Activated CD4-positive, alpha-beta T cell treated with anti-CD3 and anti-CD28 coated beads, Interleukin-2, amount 50 U/mL, for 16 hours (primary cell): ENCODE measurements at regions not wholly inside any gene's neighbourhood (a gene's known extent, or its start where the extent isn't known, plus 50 kb on each side); places are given as distances from the start of the nearest gene placed in this dataset.

Source experiments
- DNase-seq: peaks from one replicate; pipeline ENCODE4 v3.0.0-alpha.2; 2020

DNA sequence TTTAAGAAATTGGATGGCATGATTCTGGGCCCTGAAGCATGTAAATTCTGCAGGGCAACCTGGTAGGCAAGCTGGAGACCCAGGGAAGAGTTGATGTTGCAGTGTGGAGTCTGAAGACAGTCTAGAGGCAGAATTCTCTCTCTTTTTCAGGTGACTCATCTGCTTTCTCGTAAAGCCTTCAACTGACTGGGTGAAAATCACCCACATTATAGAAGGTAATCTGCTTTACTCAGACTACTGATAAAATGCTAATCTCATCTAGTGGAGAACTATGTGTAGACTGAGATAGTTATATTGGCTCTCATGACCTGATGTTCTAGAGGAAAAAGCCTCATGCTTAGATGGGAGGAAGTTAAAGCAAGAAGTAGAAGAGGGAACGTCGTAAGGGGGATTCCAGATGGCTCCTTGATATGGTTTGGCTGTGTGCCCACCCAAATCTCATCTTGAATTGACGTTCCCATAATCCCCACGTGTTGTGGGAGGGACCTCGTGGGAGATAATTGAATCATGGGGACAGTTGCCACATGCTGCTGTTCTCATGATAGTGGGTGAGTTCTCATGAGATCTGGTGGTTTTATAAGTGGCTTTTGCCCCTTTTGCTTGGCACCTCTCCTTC, 723.8 kb downstream of the BCL11B start:
- no peak for DNase-seq

DNA sequence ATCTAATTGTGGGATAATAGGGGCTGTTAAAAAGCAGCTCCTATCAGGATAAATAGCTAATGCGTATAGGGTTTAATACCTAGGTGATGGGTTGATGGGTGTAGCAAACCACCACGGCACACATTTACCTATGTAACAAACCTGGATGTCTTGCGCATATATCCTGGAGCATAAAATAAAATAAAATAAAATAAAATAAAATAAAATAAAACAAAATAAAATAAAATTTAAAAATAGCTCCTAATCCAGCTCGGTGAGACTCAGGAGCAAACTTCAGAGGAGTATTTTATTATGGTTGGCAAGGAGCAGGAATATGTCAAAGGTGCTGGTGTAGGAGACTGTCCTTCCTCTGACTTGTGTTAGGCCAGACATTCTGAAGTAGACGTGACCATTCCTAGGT, 721.0 kb downstream of the BCL11B start:
- DNase-seq: no peak

DNA sequence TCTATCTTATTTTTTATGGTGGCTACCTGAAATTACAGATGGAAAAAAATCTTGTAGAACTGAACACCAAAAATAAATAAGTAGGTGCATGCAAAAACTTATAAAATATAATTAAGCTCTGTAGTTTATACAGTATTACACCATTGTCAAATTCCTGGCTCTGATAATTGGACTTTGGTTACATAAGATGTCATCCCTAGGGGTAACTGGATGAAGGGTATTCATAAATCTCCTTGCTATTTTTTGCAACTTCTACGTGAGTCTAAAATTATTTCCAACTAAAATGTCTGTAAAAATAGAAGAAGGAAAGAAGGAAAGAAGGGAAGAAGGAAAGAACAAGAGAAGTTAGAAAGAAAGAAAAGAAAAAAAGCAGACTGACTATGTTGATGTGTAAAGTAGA, 716.6 kb downstream of the BCL11B start:
- DNase-seq: no peak

DNA sequence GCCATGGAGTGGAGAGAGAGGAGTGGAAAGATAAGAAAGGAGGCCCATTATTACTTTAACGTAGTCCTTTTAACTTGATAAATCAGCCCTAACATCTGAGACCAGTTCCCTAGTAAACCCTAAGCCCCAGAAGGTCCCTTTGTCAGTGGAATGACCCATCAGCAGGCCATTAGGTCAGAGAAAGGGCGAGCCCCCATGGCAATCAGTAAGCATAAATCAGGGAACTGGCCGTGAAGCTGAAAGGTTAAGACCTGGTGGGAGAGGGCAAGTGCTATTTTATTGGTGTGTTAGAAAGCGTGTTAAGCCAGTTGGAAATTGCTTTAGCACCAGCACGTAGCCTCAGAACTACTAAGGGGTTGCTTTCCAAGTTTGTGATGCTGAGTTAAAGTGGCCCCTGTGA, 708.0 kb downstream of the BCL11B start:
- DNase-seq: no peak

DNA sequence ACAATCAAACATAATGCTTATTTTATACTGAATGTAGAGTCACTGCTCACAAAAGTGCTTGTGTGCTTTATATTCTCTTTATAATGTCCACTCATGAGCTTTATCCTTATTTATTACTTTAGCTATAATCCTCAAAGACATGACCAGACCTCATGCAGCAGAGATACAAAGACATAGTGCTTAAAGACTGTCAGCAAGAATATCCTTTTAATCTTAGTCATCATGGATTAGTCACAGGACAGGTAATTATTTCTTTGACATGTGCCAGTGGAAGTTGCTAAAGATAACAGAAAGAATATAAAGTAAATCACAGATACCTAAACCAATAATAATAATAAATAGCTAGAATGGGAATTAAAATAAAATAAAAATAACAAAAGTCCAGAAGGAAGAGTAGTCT, 707.5 kb downstream of the BCL11B start:
- DNase-seq: no peak

DNA sequence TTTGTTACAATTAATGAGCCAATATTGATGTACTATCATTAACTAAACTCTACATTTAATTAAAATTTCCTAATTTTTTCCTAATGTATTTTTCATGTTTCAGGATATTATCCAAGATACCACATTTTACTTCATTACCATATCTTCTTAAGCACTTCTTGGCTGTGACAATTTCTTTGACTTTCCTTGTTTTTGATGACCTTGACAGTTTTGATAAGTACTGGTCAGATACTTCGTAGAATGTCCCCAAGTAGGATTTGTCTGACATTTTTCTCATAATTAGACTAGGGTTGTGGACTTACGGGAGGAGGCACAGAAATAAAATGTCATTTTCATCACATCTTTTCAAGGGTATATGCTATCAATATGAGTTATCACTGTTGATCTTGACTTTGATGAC, 700.9 kb downstream of the BCL11B start:
- no peak for DNase-seq

DNA sequence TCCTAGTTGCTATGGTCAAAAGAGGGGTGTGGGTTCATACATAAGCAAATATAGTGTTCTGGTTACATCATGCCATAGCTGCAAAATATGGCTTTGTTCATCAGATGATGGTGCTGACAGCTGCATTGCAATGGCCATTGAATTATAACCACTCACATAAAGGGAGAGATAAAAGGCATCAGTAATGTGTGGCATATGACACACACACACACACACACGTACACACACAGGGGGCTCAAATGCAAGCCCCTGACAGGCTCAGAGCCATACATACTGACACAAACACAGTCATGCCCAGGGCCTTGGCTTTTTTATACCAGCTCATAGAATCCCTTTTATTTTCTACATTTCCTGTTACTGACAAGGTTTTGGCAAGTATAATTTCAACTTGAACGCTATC, 698.9 kb downstream of the BCL11B start:
- no peak for DNase-seq

DNA sequence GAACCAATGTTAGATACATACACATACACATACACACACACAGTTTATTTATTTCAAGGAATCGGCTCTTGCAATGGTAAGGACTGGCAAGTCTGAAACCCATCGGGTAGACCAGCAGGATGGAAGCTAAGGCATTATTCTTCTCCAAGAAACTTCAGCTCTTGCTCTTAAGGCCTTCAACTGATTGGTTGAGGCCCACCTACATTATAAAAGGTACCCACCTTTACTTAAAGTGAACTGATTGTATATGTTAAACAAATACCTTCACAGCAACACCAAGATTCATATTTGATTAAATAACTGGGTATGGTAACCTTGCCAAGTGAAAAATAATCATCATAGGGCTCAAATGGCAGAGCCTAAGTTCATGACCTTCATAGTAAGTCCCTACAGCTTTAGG, 695.5 kb downstream of the BCL11B start:
- DNase-seq: no peak

DNA sequence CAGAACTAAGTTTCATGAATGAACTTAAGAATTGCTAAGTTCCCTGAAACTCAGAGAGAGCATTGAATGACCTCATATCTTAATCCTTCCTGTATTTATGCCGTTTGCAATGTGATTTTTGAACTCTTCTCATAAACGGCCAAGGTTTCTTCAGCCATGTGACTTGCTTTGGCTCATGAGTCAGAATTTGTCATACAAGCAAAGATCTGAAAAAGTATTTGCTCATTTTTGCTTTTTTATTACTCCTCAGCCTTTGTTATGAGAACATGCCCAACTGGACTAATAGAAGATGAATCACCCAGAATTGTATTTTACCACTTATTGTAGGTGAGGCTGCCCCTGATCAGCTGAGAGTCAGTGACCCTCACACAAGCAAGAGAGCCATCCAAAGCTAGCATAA, 693.8 kb downstream of the BCL11B start:
- no peak for DNase-seq

DNA sequence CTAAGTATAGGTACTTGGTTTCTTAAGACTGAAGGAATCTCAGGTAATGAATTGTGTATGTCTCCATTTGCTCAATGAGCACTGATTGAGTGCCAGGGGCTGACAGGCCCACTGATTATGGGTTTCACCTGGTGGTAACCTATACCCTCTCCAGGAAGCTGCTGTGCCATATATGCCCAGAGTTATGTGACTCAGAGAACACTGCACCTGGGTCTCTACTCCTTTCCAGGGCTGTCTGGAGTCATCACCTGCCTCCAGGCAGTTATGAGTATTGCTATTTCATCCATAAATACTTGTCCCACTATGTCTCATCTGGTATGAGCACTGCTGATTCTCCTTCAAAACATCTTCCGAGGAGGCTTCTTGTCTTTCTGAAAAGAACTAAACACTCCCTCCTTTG, 692.9 kb downstream of the BCL11B start:
- DNase-seq: no peak

DNA sequence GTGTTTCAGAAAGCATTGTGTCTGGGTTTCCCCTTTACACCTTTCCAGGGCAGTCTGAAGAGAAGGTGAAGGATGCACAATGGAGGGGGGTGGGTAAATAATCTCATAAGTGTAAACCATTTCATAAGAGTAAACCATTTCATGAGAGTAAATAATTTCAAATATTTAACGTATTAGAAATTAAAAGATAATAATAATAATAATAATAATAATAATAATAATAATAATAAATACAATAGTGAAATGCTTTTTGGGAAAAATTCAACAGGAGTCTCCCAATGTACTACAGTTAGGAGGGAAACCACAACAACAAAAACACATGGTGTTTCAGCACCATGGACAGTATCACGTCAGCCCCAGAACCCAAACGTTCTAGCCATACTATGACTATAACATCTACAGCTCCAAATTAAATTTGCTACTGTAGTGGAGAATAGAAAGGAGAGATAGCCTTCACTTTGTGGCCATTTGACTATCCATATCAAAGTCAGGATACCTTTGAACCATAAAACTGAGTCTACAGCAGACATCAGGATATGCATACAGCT, 691.8 kb downstream of the BCL11B start:
- no peak for DNase-seq

DNA sequence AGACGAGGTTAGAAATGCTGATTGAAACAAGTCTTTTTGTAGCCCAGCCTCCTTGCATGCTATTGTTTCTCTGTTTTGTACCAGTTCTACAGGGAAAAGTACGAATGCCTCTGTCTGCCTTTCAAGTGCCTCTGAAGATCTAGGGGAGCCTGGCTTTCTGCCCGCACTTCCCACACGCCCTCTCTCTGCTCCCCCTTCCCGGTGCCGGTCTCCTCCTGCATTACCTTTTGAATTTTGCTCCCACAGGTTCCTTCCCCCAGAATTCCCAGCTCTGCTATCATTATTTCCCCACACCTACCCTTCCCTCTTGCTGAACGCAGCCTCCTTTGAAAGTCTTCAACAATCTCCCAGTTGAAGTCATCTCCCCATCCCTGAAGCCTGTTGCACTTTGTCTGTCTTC, 689.7 kb downstream of the BCL11B start:
- DNase-seq: no peak

DNA sequence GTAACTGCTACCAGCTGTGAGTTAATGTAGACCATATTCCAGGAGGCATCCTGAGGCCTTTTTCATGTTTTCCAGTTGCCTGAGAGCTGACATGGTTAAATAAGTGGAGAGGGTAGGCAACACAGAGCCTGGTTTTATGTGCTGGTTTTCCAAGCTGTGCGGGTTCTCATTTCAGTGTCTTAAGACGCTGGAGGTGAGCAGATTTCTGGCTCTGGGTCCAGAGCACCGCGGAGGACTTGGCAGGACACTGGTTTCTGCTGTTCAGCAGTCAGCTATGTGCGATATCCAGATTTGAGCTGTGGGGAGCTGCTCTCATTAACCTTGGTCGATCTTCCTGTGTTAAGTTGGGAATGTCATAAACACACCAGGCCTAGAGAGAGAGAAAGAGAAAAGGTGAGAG, 680.8 kb downstream of the BCL11B start:
- no peak for DNase-seq

DNA sequence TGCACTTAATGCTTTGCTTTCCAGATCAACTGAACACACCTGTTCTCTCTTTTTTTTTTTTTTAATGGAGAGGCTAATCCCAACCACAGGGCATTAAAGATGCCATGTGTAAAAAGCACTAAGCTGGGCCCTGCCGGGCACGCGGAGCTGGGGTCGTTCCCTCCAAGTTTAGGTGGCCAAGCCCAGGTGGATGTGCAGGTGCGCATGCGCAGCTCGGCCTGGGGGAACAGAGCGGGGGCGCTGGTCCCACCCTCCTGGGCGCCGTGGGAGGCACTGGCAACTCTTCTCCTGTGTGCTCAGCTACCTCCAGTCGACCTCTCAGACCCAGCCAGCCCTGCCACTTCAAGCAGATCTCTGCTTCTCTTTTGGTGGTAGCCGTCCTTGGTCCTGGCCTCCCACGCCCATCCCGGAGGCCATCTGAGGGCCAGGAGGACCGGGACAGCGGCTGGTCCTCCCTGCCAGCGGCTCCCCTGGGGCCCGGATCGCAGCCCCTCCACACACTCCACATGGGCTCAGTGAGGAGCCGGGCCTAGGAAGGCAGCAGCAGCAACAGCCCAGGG, 679.3 kb downstream of the BCL11B start:
- DNase-seq: no peak

DNA sequence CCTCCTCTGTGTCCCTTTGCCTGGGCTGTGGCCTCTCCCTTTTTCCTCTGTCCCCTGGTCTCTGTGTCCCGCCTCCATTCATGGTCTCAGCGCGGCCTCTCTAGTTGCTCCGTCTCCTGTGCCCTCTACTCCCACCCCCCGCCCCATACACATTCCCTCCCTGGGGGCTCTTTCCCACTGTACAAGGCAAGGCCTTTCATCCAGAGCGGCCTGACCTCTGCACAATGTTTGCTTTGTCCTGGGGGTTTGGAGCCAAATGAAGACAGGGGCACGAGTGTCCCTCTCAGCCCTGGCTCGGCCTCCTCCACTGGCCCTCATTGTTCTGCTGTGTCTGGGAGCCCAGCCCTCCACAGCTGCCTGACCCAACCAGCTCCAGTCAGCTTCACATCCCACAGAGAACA, 678.6 kb downstream of the BCL11B start:
- no peak for DNase-seq

DNA sequence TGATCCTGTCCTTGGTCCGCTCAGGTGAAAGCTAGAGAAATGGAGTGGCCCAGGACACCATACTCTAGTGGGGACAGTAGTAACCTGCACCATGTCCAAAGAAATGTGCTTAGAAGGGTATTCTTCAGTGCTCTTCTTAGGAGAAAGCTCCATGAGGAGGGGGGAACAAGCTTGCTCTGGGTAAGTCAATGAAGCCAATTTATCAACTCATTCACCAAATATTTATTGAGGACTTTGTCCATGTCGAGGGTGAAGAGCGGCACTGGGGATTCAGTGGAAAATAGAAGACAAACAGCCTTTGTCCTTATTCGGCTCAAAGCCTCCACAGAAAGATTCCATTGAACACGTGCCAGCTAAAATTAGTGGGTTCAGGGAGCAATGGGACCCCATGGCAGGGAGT, 677.8 kb downstream of the BCL11B start:
- no peak for DNase-seq

DNA sequence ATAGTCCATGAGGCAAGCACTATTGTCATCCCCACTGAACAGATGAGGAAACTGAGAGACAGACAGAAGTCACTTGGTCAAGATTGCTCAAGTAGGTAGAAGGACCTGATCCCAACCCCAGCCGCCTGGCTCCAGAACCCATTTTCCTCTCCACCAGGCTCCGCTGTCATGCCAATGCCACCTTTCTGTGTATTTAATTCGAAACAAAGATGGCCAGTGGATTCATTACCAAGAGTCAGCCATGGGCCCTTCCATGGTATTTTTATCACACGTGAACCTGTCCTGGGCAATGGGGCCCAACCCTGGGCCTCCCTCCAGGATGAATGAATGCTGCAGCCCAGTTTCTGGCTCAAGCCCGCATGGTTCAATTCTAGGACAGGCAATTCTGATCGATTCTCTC, 673.4 kb downstream of the BCL11B start:
- no peak for DNase-seq

DNA sequence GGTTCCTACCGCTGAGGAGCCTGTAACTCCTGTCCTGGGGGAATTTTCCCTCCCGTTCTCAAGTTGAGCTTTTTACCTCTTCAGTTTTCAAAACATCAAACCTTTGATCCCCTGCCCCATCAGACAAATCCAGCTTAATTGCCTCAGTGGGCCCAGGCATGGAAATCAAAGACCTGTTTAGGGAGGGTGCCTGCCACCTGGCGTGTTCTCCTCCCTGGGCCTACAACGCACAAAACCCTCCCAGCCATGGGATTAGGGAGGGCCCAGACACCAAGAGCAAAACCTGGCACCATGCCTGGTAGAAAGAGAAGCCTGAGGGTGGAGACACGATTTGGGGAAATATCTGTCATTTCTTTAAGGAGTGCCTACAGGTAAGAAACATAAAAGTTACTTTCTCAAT, 672.9 kb downstream of the BCL11B start:
- no peak for DNase-seq

DNA sequence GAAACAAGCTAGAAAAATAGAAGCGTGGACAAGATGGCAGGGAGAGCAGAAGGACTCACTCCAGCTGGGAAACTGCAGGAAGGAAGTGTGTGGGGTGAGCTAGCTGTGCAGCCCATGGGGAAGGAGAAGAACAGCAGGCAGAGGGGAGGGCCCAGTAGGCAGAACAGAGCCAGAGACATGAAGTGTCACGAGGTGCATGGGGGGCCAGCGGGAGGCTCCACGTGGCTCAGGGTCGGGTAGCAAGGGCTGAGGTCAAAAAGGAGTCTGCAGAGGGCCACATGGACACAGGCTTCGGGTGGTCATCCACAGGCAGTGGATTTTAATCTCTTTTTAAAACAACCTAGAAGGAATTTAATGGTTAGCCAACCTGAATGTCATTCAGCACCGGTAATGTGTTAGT, 669.0 kb downstream of the BCL11B start:
- DNase-seq: no peak

DNA sequence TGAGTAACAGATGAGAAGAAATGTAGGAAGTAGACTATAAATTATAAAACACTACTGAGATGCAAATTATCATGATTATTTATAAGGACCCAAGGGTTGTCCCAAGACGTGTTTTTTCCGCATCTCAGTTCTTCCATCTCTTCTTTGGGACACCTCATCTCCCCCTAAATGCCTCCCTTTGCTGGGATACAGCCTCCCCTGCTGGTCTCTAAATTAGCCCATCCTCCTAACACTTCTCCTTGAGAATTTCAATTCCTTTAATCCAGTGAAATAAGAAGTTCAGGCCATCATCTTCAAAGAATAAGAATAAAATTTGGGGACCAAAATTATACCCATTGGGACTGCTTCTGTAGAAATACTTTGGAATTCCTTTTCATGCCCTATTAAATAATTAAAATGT, 667.0 kb downstream of the BCL11B start:
- no peak for DNase-seq

DNA sequence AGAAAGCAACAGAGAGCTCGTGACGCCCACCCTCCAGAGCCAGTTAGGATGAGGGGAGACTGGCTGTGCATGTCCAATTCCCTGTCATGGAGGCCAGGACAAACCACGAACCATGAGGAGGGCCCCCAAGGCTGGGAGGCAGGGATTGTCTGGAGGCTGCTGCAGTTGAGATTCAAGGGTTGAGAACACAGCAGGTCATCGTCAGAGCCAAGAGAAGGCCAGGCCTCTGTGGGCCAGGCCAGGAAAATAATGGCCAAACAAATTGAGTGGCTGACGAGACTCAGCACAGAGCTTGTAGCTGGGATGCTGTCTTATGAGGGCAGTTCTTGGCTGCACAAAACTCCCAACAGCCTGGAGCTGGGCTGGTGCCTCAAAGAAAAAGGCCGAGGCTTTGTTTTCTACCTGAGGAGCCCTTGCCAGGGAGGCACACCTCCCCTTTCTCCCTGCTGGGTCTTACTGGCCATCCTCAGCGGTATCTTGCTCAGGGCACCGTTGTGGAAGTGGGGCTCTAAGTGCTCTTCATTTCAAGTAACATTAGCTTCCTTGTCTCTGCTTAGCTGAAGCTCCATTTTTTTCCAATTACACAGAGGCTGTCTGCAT, 665.9 kb downstream of the BCL11B start:
- DNase-seq: no peak

DNA sequence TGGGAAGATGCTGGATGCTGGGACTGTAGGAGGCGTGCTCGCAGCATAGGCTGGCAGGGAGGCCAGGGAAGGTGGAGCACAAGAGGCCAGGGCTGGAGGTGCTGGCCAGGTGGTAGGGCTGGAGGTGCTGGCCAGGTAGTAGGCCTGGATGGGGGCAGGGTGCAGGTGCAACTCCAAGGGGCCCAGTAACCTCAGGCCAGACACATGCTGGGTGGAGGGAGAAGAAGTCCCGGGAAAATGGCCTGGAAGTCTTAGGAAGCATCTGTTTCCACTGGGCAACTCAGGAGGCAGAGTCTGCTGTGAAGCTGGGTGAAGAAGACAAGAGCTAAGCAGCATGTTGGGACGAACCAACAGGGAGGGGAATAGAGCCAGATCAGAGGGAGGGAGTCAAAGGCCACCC, 665.2 kb downstream of the BCL11B start:
- DNase-seq: no peak

DNA sequence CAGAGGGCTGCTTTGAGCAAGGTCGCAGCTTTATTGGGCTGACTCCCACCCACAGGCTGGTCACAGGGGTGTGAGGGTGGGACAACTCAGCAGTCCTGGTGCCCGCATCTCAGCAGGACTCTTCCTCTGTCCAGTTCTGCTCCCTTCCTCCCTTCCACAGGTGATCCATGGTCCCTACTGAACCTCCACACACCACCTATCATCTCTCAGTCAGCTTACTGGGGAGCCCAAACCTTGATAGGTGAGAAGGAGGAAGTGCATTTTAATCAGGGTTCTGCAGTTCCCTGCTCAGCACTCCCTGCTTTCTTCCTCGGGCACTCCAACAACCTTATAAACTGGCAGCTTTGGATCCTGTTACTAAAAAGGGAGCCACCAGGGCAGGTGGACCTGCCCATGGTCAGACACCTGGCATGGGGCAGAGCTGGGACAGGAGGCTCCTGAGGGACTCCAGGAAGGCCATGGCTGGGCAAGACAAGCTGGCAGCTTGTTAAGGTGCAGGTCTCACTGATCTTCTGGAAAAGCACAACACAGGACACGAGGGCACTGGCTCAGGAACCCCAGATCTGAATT, 664.6 kb downstream of the BCL11B start:
- DNase-seq: no peak
